ENCODE measurements at regions not wholly inside any gene's neighbourhood (a gene's known extent, or its start where the extent isn't known, plus 50 kb on each side); places are given as distances from the start of the nearest gene placed in this dataset.

DNA sequence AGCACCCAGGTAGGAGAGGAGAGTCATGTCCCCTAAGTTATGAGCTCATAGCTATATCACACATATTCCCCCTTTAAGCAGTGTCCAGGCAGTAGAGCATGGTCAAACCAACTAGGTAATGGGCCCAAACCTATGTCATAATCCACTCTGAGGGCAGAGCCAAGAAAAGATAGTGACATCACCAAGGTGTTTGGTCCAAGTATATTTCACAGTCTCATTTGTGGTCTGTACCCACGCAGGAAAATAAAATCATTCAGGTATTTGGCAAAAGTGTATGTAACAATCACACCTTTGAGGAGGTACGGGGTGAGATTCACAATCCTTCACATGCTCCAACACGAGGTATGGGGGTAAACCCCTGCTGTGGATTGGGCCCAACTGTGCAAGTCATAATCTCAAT lies 2112.8 kb downstream of the TP53TG3F start:
- TF ChIP-seq POLR2AphosphoS5 (IDR thresholded peaks at IDR 0.05; ENCODE audit: borderline replicate concordance, low read depth, low read length) = no peak
- TF ChIP-seq EZH2 (IDR thresholded peaks at IDR 0.05) = no peak
- TF ChIP-seq FOXP2 (optimal IDR thresholded peaks at IDR 0.05; ENCODE audit: control extremely low read depth, extremely low read length, insufficient read depth) = no peak
